ENCODE measurements at regions not wholly inside any gene's neighbourhood (a gene's known extent, or its start where the extent isn't known, plus 50 kb on each side); places are given as distances from the start of the nearest gene placed in this dataset.

GRCh38 chr16:13768471-13768870 is 151.5 kb upstream of the ERCC4 start (continued):
- TF ChIP-seq FOSL2 (IDR thresholded peaks at IDR 0.05; ENCODE audit: borderline replicate concordance, low read depth): no peak
- no peak for TF ChIP-seq NFIC (IDR thresholded peaks at IDR 0.05; ENCODE audit: borderline replicate concordance)
- no peak for TF ChIP-seq PBX3 (IDR thresholded peaks at IDR 0.05)
- no peak for TF ChIP-seq RFX5 (IDR thresholded peaks at IDR 0.05; ENCODE audit: low read length)

GRCh38 chr16:13770436-13770835 is 149.5 kb upstream of the ERCC4 start:
- Histone ChIP-seq H2AFZ (ENCODE audit: low read depth) (no peak overlapping the region), H3K4me3 (ENCODE audit: low read depth in 2 of 2, low read length in 1 of 2) (no peak overlapping the region), H3K9me3 (no peaks in the 10 kb centered on the region), H3K36me3 (replicated peaks in 1 of 2; ENCODE audit: control insufficient read depth in 1 of 2, insufficient read depth in 2 of 2, low read length in 1 of 2) (no peaks in the 10 kb centered on the region), H3K79me2 (ENCODE audit: insufficient read depth) (no peaks in the 10 kb centered on the region), H3K27ac (ENCODE audit: low read depth in 2 of 2, low read length in 1 of 2) (no peak overlapping the region), H4K20me1 (ENCODE audit: insufficient read depth) (no peaks in the 10 kb centered on the region), H3K4me1 (ENCODE audit: control insufficient read depth in 1 of 2, insufficient read depth in 2 of 2, low read depth in 1 of 2, low read length in 1 of 2) (no peaks in the 10 kb centered on the region), H3K9me2 (no peaks in the 10 kb centered on the region), H3F3A (replicated peaks; ENCODE audit: insufficient read depth) (no peaks in the 10 kb centered on the region), H3K27me3 (ENCODE audit: insufficient read depth) (no peaks in the 10 kb centered on the region), H3K4me2 (no peak overlapping the region), H3K9ac (no peak overlapping the region)
- CTCF ChIA-PET: no interaction called here
- DNase-seq: no peak
- 40% methylated on average over 5 of the region's 5 CpGs for WGBS (ENCODE audit: low lambda C conversion rate)
- POLR2A ChIA-PET: no interaction called here
- TF ChIP-seq FOSL2 (IDR thresholded peaks at IDR 0.05; ENCODE audit: borderline replicate concordance, low read depth) (no peak), RCOR1 (IDR thresholded peaks at IDR 0.05; ENCODE audit: low read length) (no peak), ELF1 (IDR thresholded peaks at IDR 0.05) (no peak), TEAD4 (IDR thresholded peaks at IDR 0.05; ENCODE audit: borderline replicate concordance, insufficient read depth) (no peak), YY1 (IDR thresholded peaks at IDR 0.05; ENCODE audit: low read depth) (no peak), USF1 (IDR thresholded peaks at IDR 0.05; ENCODE audit: borderline replicate concordance, low read depth) (no peak), SIN3A (IDR thresholded peaks at IDR 0.05; ENCODE audit: borderline replicate concordance, low read depth, low read length) (no peak), TAF1 (IDR thresholded peaks at IDR 0.05; ENCODE audit: borderline replicate concordance, low read depth, low read length) (no peak)

- Histone ChIP-seq H3K9me2 (no peaks in the 10 kb centered on the region), H4K20me1 (ENCODE audit: insufficient read depth) (no peaks in the 10 kb centered on the region), H3K27me3 (ENCODE audit: insufficient read depth) (no peaks in the 10 kb centered on the region), H3K9ac (no peak overlapping the region), H3K36me3 (replicated peaks in 1 of 2; ENCODE audit: control insufficient read depth in 1 of 2, insufficient read depth in 2 of 2, low read length in 1 of 2) (no peaks in the 10 kb centered on the region), H3K4me3 (ENCODE audit: low read depth in 2 of 2, low read length in 1 of 2) (no peak overlapping the region), H3K79me2 (ENCODE audit: insufficient read depth) (no peaks in the 10 kb centered on the region), H3K27ac (ENCODE audit: low read depth in 2 of 2, low read length in 1 of 2) (no peak overlapping the region), H3K4me1 (ENCODE audit: control insufficient read depth in 1 of 2, insufficient read depth in 2 of 2, low read depth in 1 of 2, low read length in 1 of 2) (no peaks in the 10 kb centered on the region), H3K4me2 (no peak overlapping the region), H2AFZ (ENCODE audit: low read depth) (no peak overlapping the region), H3F3A (replicated peaks; ENCODE audit: insufficient read depth) (no peaks in the 10 kb centered on the region), H3K9me3 (no peaks in the 10 kb centered on the region)
- CTCF ChIA-PET: no interaction called here
- no peak for DNase-seq
- 5% methylated on average over 1 of the region's 1 CpG for WGBS (ENCODE audit: low lambda C conversion rate)
- POLR2A ChIA-PET: no interaction called here
- no peak for TF ChIP-seq USF2 (IDR thresholded peaks at IDR 0.05; ENCODE audit: borderline replicate concordance, low read depth, low read length)
- TF ChIP-seq TEAD4 (IDR thresholded peaks at IDR 0.05; ENCODE audit: borderline replicate concordance, insufficient read depth): no peak
Observed at GRCh38 chr16:13772782-13773181, 147.2 kb upstream of the ERCC4 start.

Data from SK-N-SH (cell line).